Epithelial cell of prostate (primary cell): ENCODE measurements at regions not wholly inside any gene's neighbourhood (a gene's known extent, or its start where the extent isn't known, plus 50 kb on each side); places are given as distances from the start of the nearest gene placed in this dataset.
A peak's percentile ranks its signal among the peaks of the same experiment; 100 is the strongest.

ENCODE experiments used
- DNase-seq: peaks from one replicate; pipeline ENCODE4 v3.0.0-alpha.2; 2011; ENCODE audit warnings: low read depth, low spot score
- H3K27ac ChIP-seq: fragments of 450-650 bp; 2 replicates; pipeline ENCODE4 v1.5.1; 2017; ENCODE audit warnings: mild to moderate bottlenecking

DNA sequence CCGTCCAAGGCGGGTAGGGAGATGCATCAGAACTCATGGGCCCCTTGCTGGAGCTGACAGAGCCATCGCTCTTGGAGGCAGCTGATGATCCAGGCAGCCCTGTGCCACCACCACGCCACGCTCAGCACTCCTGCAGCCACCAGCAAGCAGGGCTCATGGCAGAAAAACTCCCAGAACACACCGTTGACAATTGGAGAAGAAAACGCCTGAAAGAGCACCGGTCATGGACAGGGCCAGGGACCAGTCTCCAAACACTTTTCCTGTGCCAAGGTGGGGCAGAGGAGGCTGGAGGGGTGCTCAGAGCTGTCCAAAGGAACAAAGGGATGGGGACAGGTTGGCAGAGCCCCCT, 132.2 kb downstream of the FOXL1 start:
- H3K27ac ChIP-seq = no peak overlapping the region
- DNase-seq = no peak

DNA sequence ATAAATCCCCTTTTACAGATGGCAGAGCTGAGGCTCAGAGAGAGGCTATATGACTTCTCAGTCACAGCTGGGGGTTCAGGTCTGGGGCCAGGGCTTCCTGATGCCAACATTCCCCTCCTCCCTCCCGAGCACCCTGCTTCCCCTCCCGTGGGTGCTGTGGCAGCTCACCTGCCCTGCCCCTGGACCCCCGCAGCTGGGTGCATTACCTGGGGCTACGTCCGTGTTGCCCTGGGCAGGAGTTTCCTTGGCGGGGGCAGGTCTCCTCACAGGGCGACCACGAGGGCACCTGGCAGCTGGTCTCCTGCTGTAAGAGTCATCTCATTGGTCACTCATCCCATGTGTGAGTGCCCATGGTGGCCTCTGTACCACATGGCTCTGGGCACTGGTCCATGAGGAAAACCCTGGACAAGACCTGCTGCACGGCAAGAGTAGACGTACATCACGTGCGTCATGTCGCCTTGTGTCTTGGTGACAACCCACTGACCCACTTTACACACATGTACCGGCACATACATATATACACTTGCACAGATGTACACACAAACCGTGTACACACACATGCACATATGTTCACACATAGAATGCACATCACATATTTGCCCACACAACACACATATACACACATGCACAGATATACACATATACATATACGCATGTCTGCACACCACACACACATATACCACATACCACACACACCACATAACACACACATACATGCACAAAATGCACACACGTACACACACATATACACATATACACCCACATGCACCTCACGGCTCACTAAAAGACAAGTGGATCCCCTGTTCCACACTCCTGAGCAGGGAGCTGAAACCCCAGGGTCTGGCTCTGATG, 134.0 kb downstream of the FOXL1 start:
- DNase-seq = no peak
- no peak overlapping the region for H3K27ac ChIP-seq

DNA sequence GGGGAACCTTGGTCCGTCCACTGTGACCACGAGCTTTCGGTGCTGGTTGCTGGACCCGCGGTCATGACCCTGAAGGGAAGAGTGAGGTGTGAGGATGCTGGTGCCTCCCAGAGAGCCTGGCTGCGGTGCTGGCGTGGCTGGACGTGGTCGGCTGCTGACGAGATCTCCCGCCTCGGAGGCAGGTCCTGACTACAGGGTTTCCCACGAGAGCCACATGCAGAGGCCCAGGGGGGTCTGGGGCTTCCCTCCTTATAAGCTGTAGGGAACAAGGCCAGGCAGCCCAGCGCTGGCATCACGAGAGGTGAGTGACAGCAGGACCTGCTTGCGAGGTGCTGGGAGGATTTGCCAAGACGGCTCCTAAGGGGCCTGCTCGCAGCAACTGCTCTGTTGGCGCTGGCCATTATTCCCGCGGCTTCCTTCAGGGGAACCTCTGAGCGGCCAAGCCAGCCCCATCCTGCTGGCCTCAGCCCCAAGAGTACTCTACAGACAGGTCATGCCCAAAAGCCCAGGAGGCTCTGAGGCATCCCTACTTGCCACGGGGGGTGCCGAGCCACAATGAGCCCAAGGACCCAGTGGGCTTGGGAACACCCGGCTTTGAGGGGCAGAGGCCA, 134.8 kb downstream of the FOXL1 start:
- DNase-seq = no peak
- no peak overlapping the region for H3K27ac ChIP-seq

DNA sequence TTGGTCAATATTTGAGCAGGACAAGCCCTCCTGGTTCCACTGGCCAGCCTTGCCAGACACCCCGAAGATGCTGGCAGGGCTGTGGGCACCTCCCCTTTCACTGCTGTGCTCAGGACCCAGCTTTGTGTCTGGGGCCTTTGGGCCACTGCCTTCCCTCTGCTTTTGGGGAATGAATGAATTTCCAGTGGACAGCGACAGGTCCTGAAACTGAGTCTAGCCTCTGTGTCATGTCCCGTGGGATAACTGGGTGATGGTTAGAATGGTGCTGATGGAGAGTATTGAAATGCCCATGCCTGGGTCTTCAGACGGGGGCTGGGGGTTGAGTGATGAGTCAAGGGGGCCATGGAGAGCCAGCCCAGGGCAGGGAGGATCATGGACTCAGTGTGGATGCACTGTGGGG, 135.8 kb downstream of the FOXL1 start:
- no peak for DNase-seq
- no peak overlapping the region for H3K27ac ChIP-seq

DNA sequence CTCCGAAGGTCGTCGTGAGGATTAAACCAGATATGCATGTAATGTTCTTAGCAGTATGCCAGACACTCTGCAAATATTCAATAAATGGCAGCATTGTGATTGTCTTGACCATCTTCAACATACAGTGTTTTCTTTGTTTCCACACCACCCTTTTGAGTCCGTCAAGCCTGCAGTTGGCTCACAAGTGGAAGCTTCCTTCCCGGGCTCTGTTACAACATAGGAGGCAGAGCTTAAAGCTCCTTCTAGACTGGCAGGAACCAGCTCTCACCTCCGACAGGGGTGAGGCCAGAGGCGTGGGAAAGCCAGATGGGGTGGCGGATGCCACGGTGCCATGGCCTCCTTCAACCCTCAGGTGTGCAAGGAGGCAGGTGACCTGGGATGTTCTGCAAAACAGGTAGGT, 138.3 kb downstream of the FOXL1 start:
- peak; percentile 61 for DNase-seq
- H3K27ac ChIP-seq = no peak overlapping the region

DNA sequence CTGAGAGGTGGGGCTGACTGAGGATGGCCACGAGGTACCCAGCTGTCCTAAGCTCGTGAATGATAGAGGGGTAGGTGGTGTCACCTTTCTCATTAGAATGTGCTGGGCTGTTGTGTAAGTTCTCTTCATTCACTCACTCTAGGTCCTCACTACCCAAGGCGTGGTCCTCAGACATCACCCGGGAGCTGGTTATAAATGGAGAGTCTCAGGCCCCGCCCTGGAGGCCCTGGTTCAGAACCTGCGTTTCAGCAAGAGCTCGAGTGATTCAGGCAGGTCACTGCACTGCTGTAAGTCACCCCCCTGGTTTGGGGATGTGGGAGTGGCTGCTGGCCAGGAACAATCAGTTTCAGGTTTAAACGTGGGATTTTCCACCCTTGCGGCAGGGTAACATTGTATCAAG, 139.8 kb downstream of the FOXL1 start:
- peak; percentile 84 for DNase-seq
- H3K27ac ChIP-seq = peak overlapping the region; percentile 5

DNA sequence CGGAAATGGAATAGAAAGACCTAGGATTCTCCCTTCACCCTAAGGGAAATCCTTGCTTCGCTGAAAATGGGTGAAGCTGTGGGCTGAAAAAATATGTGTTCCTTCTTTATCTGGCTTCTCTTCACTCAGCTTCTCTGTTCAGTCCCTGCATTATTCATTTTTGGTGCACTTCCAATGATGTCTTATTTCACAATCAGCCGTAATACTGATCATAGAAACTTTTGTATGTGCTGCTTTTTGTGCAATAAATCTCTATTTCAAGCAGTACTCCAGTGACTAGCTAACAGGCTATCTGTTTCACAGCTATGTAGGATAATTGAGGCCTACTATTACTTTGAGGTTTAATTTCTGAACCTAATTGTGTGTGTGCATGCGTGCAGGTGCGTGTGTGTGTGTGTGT, 144.6 kb downstream of the FOXL1 start:
- DNase-seq = no peak
- H3K27ac ChIP-seq = no peak overlapping the region

DNA sequence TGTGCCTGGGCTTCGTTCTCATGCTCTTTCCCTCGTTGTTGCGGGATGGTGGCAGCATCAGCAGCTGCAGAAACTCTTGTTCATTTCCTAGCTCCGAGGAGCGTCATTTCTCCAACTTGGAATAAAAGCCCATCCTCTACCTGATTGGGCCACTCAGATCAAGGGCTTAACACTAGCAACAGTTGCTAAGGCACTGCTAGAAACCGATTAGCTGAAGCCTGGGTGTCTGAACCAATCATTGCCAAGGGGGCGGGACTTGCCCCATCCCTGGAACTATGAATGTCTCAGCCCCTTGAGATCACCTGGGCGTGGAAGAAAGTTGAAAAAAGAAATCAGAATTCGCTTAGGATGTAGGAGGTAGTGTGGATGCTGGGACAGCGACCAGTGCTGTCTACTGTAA, 145.3 kb downstream of the FOXL1 start:
- H3K27ac ChIP-seq = no peak overlapping the region
- no peak for DNase-seq

DNA sequence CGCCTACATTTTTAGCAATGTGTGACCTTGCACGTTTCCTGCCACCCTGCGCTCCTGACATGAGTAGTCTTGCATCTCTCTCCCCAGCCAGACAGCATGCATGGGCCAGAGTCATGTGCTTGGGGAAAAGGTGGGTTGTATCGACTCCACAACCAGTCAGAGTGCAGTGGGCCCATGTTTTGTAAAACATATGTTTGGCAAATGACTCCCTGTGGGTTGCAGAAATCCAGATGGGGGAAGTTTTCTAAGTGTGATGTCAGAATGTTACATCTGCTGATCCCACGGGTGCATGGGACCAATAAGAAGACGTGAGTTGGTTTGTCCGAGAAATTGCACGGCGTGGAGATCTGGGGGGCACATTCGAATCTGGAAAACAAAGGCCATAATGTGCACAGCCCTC, 147.1 kb downstream of the FOXL1 start:
- DNase-seq = no peak
- H3K27ac ChIP-seq = no peak overlapping the region

DNA sequence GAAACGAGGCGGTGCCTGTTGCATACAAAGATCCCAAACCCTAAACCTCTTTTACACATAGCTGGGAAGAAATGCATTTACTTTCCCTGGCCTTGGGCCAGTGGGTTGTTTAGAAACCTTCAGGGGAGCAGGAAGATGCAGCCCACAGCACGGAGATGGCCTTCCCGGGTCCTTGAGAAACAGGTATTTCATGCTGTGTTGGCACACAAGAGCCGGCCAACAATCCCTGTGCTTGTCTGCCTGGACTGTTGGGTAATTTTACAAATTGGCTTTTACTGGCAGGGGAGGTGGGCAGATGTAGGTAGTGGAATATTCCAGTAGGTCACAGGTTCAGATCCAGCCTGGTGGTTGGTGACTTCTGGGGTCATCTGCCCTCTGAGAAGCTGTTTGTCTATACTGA, 148.0 kb downstream of the FOXL1 start:
- H3K27ac ChIP-seq = no peak overlapping the region
- no peak for DNase-seq

DNA sequence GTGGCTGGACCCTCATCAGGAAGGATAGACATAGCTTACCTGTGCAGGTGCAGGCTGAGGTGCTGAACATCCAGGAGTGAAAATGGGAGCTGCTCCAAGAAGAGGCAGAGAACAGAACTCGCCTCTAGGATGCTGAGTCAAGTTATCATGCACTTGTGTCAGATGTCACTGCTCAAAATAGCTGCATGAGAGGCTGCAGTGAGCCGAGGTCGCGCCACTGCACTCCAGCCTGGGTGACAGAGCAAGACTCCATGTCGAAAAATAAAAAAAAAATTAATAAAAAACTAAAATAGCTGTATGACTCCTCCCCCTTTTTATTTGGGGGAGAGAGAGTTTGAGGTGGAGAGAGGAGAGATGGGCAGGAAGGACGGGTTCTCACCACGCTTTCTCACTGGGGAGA, 148.8 kb downstream of the FOXL1 start:
- DNase-seq = no peak
- no peak overlapping the region for H3K27ac ChIP-seq

DNA sequence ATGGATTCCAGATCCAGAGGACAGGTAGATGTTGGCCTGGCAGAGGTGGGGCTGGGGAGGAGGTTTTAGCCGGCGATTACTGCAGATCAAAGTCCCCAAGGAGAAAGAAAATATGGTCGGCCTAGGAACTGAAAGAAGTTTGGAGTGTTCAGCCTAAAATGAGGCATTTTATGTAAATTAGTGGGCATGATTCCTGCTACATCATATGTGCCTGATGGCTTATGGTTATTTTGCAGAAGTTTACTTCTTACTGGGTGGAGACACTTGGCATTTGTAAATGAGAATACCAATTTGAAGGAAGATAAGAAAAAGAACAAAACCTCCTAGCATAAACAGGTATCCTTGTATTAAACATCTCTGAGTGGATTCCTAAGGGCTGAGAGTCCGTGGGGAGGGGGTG, 149.3 kb downstream of the FOXL1 start:
- no peak for DNase-seq
- H3K27ac ChIP-seq = no peak overlapping the region

DNA sequence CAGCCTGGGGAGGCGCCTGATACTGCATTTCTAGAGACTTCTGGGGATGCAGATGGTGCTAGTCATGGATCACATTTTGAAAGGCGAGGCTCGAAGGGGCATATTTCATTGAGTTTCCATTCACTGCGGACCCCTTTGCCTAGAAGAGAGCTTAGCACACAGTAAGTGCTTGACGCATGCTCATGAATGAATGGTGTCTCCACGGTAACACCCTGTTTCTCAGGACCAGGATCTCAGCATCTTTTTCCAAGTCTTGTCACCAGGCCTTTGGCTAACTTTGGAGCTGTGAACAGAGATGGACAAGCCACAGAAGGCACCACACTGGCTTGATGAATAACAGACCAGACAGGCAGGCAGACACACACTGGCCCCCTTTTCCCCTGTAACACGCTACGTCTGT, 151.3 kb downstream of the FOXL1 start:
- no peak for DNase-seq

DNA sequence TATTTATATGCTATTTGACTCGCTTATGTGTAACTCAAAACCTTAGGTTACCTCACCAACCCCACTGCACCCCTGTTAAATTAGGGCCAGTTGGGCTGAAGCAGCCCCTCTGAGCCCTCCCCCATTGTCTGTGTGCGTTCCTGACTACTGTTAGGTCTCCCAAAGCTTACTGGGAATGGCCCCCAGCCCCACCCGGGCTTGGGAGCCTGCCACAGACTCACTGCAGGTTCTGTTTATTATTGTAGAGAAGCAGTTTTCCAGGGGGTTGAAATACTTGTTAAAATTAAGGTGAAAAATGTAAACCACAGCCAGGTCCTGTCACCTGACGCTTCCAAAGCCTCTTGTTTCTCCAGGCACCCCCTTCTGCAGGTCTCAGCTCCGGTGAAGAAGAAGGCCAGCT, 151.7 kb downstream of the FOXL1 start:
- no peak for DNase-seq
- H3K27ac ChIP-seq = no peak overlapping the region

More for the DNA sequence above, 151.3 kb downstream of the FOXL1 start:
- no peak overlapping the region for H3K27ac ChIP-seq

DNA sequence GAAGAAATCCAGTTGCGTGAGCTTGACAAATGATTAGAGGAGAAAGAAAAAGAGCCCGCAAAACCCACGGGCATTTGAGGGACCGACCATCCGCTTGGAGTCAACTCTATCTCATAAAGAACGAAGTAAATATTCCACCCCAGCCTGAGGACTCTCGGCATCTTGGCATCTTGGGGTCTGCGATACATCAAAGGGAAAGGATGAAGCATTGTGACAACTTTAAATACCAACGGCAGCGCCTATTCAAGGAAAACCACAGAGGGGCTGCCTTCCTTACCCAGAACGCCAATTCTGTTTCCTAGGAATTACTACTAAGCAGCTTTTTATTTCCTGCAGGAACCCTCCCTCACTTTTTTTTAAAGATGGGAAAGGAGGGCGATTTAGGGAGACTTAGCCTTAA, 152.2 kb downstream of the FOXL1 start:
- no peak overlapping the region for H3K27ac ChIP-seq
- DNase-seq = no peak

DNA sequence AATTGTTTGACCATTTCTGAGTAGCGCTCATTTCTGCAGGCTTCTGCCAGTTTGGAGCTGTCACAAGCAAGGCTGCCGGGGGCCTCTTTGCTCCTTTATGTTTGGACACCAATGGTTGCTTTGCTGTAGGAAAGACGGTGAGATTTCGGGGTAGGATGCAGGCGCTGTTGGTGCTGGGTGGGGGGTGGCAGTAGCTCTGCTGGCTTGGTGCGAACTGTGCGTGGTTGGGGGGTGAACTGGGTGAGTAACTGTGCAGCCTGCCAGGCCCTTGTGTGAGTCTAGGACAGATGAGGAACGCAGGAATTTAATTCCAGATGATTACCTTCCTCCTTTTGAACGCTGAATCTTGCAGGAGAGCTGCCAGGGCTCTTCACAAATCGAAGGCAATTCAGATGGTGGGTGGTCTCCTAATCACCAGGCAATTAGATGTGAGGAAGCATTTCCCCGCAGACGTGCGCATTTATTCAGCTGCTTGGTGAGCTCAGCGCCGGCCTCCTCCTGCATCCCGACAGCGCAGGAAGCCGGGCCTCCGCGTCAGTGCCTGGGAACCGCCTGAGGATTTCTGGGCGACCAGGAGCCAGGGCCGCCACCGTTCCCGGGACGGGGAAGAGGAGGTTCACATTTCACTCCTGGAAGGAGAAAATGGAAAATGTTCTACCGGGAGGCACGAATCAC, 154.4 kb downstream of the FOXL1 start:
- H3K27ac ChIP-seq = no peak overlapping the region
- no peak for DNase-seq

DNA sequence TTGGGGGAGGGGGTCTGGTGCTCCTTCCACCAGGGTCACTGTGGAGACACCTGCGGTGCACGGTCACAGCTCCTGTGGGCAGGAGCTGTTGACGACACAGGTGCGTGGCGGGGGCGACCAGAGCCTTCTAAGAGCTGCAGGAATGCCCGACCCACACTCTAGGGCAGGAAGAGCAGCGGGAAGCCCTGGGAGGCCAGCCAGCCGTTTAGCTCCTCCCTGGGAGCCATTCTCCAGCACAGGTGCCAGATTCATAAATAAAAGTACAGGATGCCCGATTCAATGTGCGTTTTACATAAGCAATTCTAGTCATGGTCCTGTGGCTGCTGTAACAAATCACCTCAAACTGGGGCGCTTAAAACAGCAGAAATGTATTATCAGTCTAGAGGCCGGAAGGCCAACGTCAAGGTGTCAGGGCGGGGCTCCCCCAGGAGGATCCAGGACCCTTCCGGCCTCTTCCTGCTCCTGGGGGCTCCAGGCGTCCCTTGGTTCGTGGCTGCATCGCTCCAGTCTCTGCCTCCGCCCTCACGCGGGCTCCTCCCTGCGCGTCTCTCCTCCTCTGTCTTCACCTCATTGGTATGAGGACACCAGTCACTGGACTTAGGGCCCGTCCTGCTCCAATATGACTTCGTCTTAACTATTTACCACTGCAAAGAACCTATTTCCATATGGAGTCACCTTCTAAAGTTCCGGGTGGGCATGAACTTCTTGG, 155.4 kb downstream of the FOXL1 start:
- no peak for DNase-seq
- no peak overlapping the region for H3K27ac ChIP-seq

DNA sequence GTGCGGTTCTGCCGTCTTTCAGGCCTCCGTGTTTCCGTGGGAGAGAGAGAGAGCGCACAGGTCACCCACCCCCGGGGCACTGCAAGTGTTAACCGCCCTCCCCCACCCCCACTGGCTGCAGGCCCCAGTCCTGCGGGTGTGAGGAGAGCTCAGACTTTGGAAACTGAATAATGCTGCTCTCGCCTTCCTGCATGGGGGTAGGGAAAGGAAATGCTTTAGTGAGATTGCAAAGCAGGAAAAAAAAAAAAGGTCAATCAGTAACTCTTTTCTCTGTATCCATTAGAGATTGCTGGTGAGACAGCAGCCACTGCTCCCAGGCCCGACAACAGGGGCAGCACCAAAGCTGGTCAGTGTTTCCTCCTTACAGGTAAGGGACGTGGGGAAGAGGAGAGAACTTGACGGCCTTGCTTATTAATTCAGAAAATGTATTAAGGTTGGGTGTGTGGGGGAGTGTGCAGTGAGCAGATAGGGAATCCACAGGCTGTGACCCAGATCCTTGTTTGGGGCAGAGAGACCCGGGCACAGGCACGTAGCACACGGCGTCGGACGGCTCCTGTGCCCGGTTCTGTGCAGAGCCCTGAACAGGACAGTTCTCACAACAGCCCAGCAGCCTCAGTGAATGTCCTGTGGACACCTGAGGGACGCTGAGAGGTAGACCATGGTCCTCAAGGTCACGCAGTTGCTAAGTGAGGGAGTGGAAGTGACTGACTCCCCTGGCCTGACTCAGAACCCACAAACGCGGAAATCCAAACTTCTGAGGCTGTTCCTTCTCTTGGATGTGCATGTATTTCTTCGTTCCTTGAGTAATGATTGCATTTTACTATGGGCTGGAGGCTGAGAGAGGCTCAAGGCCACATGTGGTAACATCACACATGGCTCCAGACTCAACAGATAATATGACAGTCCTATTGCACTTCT, 156.5 kb downstream of the FOXL1 start:
- no peak for DNase-seq
- no peak overlapping the region for H3K27ac ChIP-seq

DNA sequence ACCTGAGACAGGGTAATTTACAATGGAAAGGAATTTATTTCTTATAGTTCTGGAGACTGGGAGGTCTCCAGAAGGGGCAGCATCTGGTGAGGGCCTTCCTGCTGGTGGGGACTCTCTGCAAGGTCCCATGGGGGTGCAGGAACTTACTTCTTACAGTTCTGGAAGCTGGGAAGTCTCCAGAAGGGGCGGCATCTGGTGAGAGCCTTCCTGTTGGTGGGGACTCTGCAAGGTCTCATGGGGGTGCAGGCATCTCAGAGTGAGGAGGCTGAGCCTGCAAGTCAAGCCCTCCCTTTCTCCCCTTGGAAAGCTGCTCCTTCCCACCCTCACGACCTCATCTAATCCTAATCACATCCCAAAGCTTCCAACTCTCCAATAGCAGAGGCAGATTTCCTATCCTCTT, 157.4 kb downstream of the FOXL1 start:
- DNase-seq = no peak
- H3K27ac ChIP-seq = no peak overlapping the region

DNA sequence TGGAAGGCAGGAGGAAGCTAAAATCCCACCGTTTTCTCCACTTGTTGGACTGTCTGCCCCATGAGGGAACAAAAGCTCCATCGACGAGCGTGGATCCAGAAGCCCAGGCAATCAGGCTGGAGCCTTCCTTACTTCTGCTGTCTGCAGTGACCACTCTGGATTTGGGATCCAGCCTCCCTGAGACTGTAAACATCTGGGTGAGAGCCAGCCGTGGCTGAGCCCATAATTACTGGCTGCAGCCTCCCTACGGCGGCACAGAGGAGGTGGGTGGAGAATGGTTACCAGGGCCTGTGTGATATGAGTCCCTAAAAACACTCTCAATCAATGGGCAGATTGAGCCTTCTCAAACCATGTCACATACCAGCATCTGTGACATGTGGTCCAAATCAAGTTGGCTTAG, 158.2 kb downstream of the FOXL1 start:
- H3K27ac ChIP-seq = no peak overlapping the region

More for the DNA sequence above, 158.2 kb downstream of the FOXL1 start:
- no peak for DNase-seq
